ENCODE measurements at regions not wholly inside any gene's neighbourhood (a gene's known extent, or its start where the extent isn't known, plus 50 kb on each side); places are given as distances from the start of the nearest gene placed in this dataset.
A peak's percentile ranks its signal among the peaks of the same experiment; 100 is the strongest.

GRCh38 chr6:106808758-106809157, 165.8 kb downstream of the CD24 start:
- no peak for ATAC-seq
- peaks cover 89% of the 10 kb centered on the region for H3K9me3 Mint-ChIP-seq

More at GRCh38 chr6:106808758-106809157, 165.8 kb downstream of the CD24 start:
- H3K4me2 ChIP-seq = no peak overlapping the region
- H3K27ac ChIP-seq (ENCODE audit: low read depth) = no peak overlapping the region
- H3K4me3 Mint-ChIP-seq = no peak overlapping the region
- H3K79me2 ChIP-seq (replicated peaks; ENCODE audit: insufficient read depth) = no peaks in the 10 kb centered on the region
- peaks cover 7% of the 10 kb centered on the region for H3K4me1 ChIP-seq (ENCODE audit: insufficient read depth)
- H3K27me3 ChIP-seq (ENCODE audit: insufficient read depth) = no peaks in the 10 kb centered on the region
- no peaks in the 10 kb centered on the region for H4K20me1 ChIP-seq (replicated peaks; ENCODE audit: insufficient read depth)
- DNase-seq (ENCODE audit: low spot score) = no peak
- peaks cover 14% of the 10 kb centered on the region for H3K4me1 Mint-ChIP-seq
- H3K36me3 ChIP-seq (ENCODE audit: insufficient read depth) = peaks cover 29% of the 10 kb centered on the region
- peaks cover 89% of the 10 kb centered on the region for H3K36me3 Mint-ChIP-seq (ENCODE audit: low read depth)
- peaks cover 4% of the 10 kb centered on the region for H3K27me3 Mint-ChIP-seq (ENCODE audit: insufficient read depth, low read depth, poor library complexity)
- H3F3A ChIP-seq (replicated peaks; ENCODE audit: low read depth) = no peaks in the 10 kb centered on the region
- no peak overlapping the region for H2AFZ ChIP-seq
- no peak overlapping the region for H3K4me3 ChIP-seq
- 0 out of 2 replicates have a peak overlapping the region, but pooled peaks have one; percentile 58 for H3K27ac Mint-ChIP-seq
- no peaks in the 10 kb centered on the region for H3K9me2 ChIP-seq (ENCODE audit: insufficient read depth)
- TF ChIP-seq STAT1 (IDR thresholded peaks at IDR 0.05; ENCODE audit: unreplicated experiment) = no peak
- TF ChIP-seq POLR2AphosphoS5 (IDR thresholded peaks at IDR 0.05; ENCODE audit: low read depth) = no peak
- TF ChIP-seq JUNB (IDR thresholded peaks at IDR 0.05; ENCODE audit: unreplicated experiment) = no peak
- no peak for TF ChIP-seq NANOG (IDR thresholded peaks at IDR 0.05; ENCODE audit: borderline replicate concordance)
- TF ChIP-seq CREB1 (CRISPR knock-in tag; IDR thresholded peaks at IDR 0.05; ENCODE audit: low read depth) = no peak
- no peak for TF ChIP-seq ZNF331 (CRISPR knock-in tag; IDR thresholded peaks at IDR 0.05; ENCODE audit: low read depth)
- no peak for TF ChIP-seq CTCF (conservative IDR thresholded peaks at IDR 0.05; ENCODE audit: low read depth in 2 of 2)
- TF ChIP-seq ZNF462 (CRISPR knock-in tag; IDR thresholded peaks at IDR 0.05) = no peak
- no peak for TF ChIP-seq ETS1 (IDR thresholded peaks at IDR 0.05)
- TF ChIP-seq EZH2 (IDR thresholded peaks at IDR 0.05; ENCODE audit: low read depth, unreplicated experiment) = no peak
- TF ChIP-seq REST (IDR thresholded peaks at IDR 0.05; ENCODE audit: unreplicated experiment) = no peak
- TF ChIP-seq EZH2phosphoT487 (IDR thresholded peaks at IDR 0.05; ENCODE audit: unreplicated experiment) = no peak
- TF ChIP-seq ZNF114 (CRISPR knock-in tag; IDR thresholded peaks at IDR 0.05) = no peak

Measured in GM23338 (cell line).